ENCODE measurements at regions not wholly inside any gene's neighbourhood (a gene's known extent, or its start where the extent isn't known, plus 50 kb on each side); places are given as distances from the start of the nearest gene placed in this dataset.

DNA sequence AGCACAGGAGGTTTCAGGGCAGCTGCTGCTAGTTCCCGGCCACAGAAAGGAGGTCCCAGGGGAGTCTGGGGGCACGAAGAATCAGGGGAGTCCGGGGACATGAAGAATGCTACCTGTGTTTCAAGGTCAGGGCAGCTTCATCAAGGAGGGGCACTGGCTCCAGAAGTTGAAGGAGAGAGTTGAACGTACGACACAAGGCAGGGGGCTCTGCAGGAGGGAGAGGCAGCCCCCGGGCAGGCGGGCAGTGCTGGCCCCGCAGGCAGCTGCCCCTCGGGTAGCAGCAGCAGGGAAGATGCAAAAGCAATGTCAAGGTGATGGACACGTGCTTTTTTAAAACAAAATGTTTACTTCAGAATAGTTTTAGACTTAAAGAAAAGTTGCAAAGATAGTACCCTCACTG, 134.7 kb upstream of the RNF32 start:
- no peak for TF ChIP-seq YY1 (IDR thresholded peaks at IDR 0.05; ENCODE audit: insufficient read depth, insufficient read length)
- TF ChIP-seq ZNF274 (IDR thresholded peaks at IDR 0.05; ENCODE audit: low read depth, low read length) = no peak
